22Rv1 (cell line): ENCODE measurements at regions not wholly inside any gene's neighbourhood (a gene's known extent, or its start where the extent isn't known, plus 50 kb on each side); places are given as distances from the start of the nearest gene placed in this dataset.

Experiments used
- H3K27ac ChIP-seq: fragments of 450-650 bp; 2 replicates; pipeline ENCODE4 v1.5.1; 2017
- ZFX ChIP-seq: fragments of 450-650 bp; IDR thresholded peaks from 2 replicates; pipeline ENCODE4 v1.6.1; 2017; ENCODE audit warnings: antibody characterized with exemption, borderline replicate concordance
- TF ChIP-seq, protein P1 (sequence below): fragments of 450-650 bp; IDR thresholded peaks from 2 replicates; pipeline ENCODE4 v1.5.1; 2017; ENCODE audit warnings: mild to moderate bottlenecking

DNA sequence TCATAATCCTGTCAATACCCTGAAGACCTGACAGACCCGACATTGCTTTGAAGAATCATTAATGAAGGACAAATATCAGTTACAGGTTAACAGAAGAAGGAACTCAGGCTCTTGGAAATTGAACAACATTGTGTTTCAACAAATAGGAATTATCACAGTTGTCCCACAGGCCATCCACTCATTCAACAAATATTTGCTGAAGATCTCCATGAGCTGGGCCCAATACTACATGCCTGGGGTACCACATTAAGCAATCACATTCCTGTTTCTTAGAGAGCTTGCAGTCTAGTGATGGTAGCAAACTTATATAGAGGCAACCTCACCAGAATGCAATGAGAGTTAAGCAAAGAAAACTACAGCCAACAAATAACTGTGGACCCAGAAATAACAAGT, 671.6 kb upstream of the ACVR2A start:
- no peak overlapping the region for H3K27ac ChIP-seq
- TF ChIP-seq, protein P1, sequence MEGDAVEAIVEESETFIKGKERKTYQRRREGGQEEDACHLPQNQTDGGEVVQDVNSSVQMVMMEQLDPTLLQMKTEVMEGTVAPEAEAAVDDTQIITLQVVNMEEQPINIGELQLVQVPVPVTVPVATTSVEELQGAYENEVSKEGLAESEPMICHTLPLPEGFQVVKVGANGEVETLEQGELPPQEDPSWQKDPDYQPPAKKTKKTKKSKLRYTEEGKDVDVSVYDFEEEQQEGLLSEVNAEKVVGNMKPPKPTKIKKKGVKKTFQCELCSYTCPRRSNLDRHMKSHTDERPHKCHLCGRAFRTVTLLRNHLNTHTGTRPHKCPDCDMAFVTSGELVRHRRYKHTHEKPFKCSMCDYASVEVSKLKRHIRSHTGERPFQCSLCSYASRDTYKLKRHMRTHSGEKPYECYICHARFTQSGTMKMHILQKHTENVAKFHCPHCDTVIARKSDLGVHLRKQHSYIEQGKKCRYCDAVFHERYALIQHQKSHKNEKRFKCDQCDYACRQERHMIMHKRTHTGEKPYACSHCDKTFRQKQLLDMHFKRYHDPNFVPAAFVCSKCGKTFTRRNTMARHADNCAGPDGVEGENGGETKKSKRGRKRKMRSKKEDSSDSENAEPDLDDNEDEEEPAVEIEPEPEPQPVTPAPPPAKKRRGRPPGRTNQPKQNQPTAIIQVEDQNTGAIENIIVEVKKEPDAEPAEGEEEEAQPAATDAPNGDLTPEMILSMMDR = no peak
- no peak for TF ChIP-seq ZFX

DNA sequence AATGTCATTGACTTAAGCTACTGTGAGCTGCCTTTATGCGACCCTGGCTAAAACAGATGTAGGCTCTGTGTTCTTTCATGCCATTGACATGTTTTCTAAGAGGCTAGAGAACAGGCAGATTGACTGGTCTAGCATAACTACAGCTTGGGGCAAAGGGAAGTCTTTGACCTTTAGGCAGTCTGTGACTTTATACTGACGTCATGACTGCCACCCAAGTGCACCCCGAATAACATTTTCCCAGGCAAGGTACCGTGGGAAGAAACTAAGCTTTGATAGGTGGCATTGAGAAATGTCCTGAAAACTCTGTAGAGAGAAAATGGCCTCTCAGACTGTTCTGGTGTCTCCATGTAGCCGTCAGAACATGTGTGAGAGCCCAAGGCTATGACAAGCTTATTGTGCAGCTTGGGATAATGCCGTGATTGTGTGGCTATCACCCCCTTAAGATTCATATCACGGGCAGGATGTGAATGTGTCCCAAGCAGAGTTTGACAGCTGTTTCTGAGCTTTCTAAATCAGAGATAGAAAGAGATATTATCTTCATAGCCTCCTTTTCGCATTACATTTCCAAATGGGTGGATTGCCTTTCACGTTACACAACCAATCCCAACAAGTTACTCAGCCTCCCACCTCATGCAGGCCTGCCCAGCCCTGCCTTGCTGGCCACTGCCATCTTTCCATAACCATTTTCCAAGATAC, 672.2 kb upstream of the ACVR2A start:
- TF ChIP-seq, protein P1 = no peak
- TF ChIP-seq ZFX = no peak
- no peak overlapping the region for H3K27ac ChIP-seq

DNA sequence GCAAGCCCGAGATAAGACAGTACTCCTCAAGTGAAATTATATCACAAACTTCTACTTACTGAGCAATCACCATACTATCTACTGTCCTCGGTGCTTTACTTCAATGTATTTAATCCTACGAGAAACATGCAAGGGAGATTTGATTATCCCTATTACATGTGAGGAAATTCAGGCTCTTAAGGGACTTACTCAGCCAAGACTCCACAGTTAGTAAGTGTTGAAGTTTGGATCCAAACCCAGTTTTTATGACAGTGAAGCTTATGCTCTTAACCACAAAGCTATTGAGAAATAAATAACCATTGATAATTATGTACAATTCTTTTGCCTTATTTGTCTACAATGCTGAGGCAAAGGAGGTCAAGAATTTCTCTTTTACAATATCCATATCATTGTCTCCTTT, 672.9 kb upstream of the ACVR2A start:
- no peak for TF ChIP-seq ZFX
- TF ChIP-seq, protein P1 = no peak
- no peak overlapping the region for H3K27ac ChIP-seq

DNA sequence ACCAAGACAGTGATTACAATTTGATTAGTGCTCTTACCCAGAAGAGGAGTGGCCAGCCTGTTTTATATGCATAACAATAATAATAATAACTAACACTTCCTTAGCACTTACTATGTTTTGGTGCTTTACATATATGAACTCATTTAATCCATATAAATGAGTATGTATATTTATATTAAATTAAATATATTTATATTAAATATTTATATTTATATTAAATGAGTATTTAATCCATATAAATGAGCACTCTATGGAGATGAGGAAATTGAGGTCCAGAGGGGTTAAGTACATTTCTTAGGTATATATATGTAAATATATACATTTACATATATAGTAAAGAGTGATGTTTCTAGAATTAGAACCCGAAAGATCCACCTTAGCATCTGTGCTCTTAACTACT, 673.9 kb upstream of the ACVR2A start:
- H3K27ac ChIP-seq = no peak overlapping the region
- TF ChIP-seq, protein P1 = no peak
- no peak for TF ChIP-seq ZFX

DNA sequence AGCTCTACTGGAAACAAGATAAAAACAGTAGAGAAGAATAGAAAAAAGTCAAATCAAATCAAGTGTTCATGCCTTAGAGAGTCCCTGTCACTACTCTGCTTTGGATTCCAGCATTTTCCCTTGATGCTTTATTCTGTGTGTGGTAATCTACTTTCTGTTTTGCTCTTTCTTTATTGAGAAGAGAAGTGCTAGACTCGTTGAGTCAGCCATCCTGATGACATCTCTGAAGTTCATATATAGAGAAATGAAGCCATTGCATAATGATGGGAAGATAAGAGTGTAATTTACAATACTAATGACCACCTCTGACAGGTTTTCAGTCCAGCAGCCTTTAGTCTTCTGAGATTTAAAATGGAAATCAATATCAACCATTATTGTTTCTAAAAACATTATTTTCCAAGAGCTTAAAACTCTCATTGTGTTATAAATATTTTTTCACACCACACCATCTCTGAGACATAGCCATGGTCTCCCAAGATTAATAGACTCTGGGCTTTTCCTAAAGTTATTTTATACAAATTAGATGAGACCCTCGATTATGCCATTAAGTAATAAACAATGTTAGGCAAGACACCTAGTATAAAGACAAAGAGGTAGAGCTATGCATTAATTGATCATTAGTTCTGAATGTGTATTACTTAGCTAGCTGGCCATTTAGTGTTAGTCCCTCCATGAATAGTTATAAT, 679.0 kb upstream of the ACVR2A start:
- TF ChIP-seq, protein P1 = no peak
- TF ChIP-seq ZFX = no peak
- H3K27ac ChIP-seq = no peak overlapping the region

DNA sequence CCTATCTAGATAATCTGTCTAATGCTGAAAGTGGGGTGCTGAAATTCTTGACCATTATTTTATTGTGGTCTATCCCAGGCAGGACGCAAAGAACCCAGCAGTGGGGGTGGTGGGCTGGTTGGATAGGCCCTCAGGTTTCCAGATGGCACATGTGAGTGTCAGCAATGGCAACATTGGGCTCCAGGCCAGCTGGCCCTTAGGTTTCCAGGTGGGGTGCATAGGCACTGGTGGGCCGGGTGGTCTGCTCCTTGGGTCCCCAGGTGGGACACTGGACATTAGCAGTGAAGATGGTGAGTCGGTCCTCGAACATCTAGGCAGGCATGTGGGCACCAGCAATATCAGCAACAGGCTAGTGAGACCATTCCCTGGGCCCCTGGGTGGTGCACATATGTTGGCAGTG, 680.3 kb upstream of the ACVR2A start:
- TF ChIP-seq, protein P1 = no peak
- no peak for TF ChIP-seq ZFX
- no peak overlapping the region for H3K27ac ChIP-seq

DNA sequence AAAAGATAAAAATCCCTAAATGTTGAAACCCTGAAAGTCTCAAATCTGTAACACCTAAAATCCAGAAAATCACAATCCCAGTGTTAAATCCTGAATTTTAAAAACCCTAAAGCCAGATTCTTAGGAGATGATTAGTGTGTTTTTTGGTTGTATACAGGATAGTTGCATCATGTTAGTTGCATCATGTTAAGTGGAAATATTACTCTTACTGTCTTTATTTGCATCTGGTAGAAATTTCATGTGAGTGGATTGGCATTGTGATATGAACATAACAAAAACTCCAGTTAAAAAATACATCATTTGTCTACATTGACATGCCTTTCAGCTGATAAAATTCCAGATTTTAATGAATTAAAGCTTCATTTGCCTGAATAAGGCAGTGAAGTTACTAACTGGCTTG, 683.1 kb upstream of the ACVR2A start:
- no peak overlapping the region for H3K27ac ChIP-seq
- TF ChIP-seq ZFX = no peak
- TF ChIP-seq, protein P1 = no peak
